DOHH2 (cell line): ENCODE measurements at regions not wholly inside any gene's neighbourhood (a gene's known extent, or its start where the extent isn't known, plus 50 kb on each side); places are given as distances from the start of the nearest gene placed in this dataset.

Source experiments
- H3F3A ChIP-seq: fragments of 200-600 bp; sonication (generic), shearing (Covaris generic); 2 replicates; pipeline ENCODE4 v1.6.0; 2016; ENCODE audit warnings: antibody characterized with exemption, mild to moderate bottlenecking; ENCODE audit not compliant: control insufficient read depth, insufficient read depth
- H3K27ac ChIP-seq: fragments of 200-600 bp; sonication (generic); 2 replicates; pipeline ENCODE4 v1.5.1; 2014; ENCODE audit warnings: low read depth, mild to moderate bottlenecking, low read length, moderate library complexity
- H3K27me3 ChIP-seq: fragments of 200-600 bp; sonication (generic); 2 replicates; pipeline ENCODE4 v1.6.1; 2014; ENCODE audit warnings: mild to moderate bottlenecking, low read length, mixed read lengths; ENCODE audit not compliant: control insufficient read depth
- H3K36me3 ChIP-seq: fragments of 200-600 bp; sonication (generic); 2 replicates; pipeline ENCODE4 v1.6.1; 2014; ENCODE audit warnings: mild to moderate bottlenecking, low read length, moderate library complexity, mixed read lengths; ENCODE audit not compliant: control insufficient read depth
- H3K4me1 ChIP-seq: fragments of 200-600 bp; sonication (generic); 2 replicates; pipeline ENCODE4 v1.6.1; 2014; ENCODE audit warnings: mild to moderate bottlenecking, low read length, mixed read lengths; ENCODE audit not compliant: control insufficient read depth
- H3K4me2 ChIP-seq: fragments of 200-600 bp; sonication (generic); 2 replicates; pipeline ENCODE4 v1.6.0; 2014; ENCODE audit warnings: mild to moderate bottlenecking, low read length, moderate library complexity
- H3K4me3 ChIP-seq: fragments of 200-600 bp; sonication (generic); 2 replicates; pipeline ENCODE4 v1.5.1; 2014; ENCODE audit warnings: mild to moderate bottlenecking, low read length, mixed read lengths
- H3K79me2 ChIP-seq: fragments of 200-600 bp; sonication (generic); 2 replicates; pipeline ENCODE4 v1.6.1; 2014; ENCODE audit warnings: mild to moderate bottlenecking, low read length, mixed read lengths; ENCODE audit not compliant: control insufficient read depth
- H3K9me2 ChIP-seq: fragments of 200-600 bp; sonication (generic); replicated peaks from 2 replicates; pipeline ENCODE4 v1.6.1; 2014; ENCODE audit warnings: mild to moderate bottlenecking, low read length, mixed read lengths; ENCODE audit not compliant: control insufficient read depth
- H3K9me3 ChIP-seq: fragments of 200-600 bp; sonication (generic); 2 replicates; pipeline ENCODE4 v1.6.1; 2014; ENCODE audit warnings: antibody characterized with exemption, low read length, mixed read lengths; ENCODE audit not compliant: control insufficient read depth, insufficient read depth
- H4K20me1 ChIP-seq: fragments of 200-600 bp; sonication (generic); 2 replicates; pipeline ENCODE4 v1.6.0; 2014; ENCODE audit warnings: low read depth, mild to moderate bottlenecking, antibody characterized with exemption, low read length, moderate library complexity; ENCODE audit not compliant: control insufficient read depth, insufficient read depth
- CTCF ChIP-seq: fragments of 200-600 bp; sonication (generic); IDR thresholded peaks from one replicate; pipeline ENCODE4 v1.5.1; 2014; ENCODE audit warnings: antibody characterized with exemption, mild to moderate bottlenecking, low read depth, low read length; ENCODE audit not compliant: poor library complexity, severe bottlenecking
- EZH2phosphoT487 ChIP-seq: fragments of 200-600 bp; sonication (generic); IDR thresholded peaks from 2 replicates; pipeline ENCODE4 v1.6.1; 2017; ENCODE audit warnings: borderline replicate concordance, mild to moderate bottlenecking, antibody characterized with exemption, low read length, moderate library complexity, mixed read lengths

DNA sequence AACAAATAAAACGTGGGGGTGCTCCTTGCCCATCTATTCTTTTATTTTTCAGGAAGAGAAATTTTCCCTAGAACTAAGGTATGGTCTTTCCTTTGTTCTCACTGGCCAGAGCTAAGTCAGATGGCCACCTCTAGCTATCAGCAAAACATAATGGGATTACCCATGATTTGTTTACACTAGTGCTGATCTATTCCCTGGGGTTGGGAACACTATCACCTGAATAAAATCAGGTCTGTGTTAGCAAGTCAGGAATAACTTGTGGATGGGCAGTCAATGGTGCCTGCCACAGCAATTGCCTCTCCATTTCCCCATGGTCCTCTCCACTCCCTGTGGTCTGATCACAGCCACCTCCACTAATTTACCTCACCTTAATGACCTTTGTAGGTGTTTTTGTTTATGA is 181.7 kb upstream of the CADPS start:
- TF ChIP-seq EZH2phosphoT487 (no peak), CTCF (no peak)
- Histone ChIP-seq H3K4me3 (no peak overlapping the region), H3F3A (no peaks in the 10 kb centered on the region), H4K20me1 (no peaks in the 10 kb centered on the region), H3K4me1 (no peaks in the 10 kb centered on the region), H3K27ac (no peak overlapping the region), H3K36me3 (no peaks in the 10 kb centered on the region), H3K27me3 (no peaks in the 10 kb centered on the region; the same call in 1 of the 2 replicates), H3K9me3 (no peaks in the 10 kb centered on the region), H3K79me2 (no peaks in the 10 kb centered on the region), H3K9me2 (no peaks in the 10 kb centered on the region), H3K4me2 (no peak overlapping the region)

DNA sequence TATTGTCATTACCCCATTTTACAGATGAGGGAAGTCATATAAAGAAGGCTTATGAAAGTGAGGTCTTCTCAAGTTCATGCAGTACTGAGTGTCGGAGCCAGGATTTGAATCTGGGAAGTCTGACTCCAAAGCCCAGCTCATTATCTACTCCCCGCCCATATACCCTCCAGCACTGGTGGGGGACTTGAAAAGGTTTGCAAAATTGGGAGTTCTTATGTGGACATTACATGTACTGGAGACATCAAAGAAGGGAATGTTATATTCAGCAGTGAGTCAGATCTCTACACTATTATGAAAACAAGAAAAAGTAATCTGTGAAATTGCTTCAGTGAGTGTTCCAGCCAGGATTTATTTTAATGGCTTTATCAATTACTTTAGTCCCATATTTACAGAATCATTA is 185.2 kb upstream of the CADPS start:
- TF ChIP-seq CTCF (no peak), EZH2phosphoT487 (no peak)
- Histone ChIP-seq H3K27ac (no peak overlapping the region), H3K9me3 (no peaks in the 10 kb centered on the region)

GRCh38 chr3:63061449-63061848 is 186.2 kb upstream of the CADPS start:
- no peaks in the 10 kb centered on the region for H3K9me2 ChIP-seq
- H3K36me3 ChIP-seq: no peaks in the 10 kb centered on the region
- no peaks in the 10 kb centered on the region for H3K9me3 ChIP-seq
- H3F3A ChIP-seq: no peaks in the 10 kb centered on the region
- H3K27ac ChIP-seq: no peak overlapping the region
- no peaks in the 10 kb centered on the region for H3K4me1 ChIP-seq
- H4K20me1 ChIP-seq: no peaks in the 10 kb centered on the region
- TF ChIP-seq EZH2phosphoT487 (no peak), CTCF (no peak)
- peaks cover 5% of the 10 kb centered on the region; the same call in 1 of the 2 replicates for H3K27me3 ChIP-seq
- no peak overlapping the region for H3K4me3 ChIP-seq
- no peak overlapping the region for H3K4me2 ChIP-seq
- no peaks in the 10 kb centered on the region for H3K79me2 ChIP-seq

More for the DNA sequence above, 185.2 kb upstream of the CADPS start:
- no peak overlapping the region for H3K4me3 ChIP-seq
- H3K79me2 ChIP-seq: no peaks in the 10 kb centered on the region
- no peak overlapping the region for H3K4me2 ChIP-seq
- H4K20me1 ChIP-seq: no peaks in the 10 kb centered on the region
- no peaks in the 10 kb centered on the region for H3K4me1 ChIP-seq
- no peaks in the 10 kb centered on the region for H3F3A ChIP-seq
- no peaks in the 10 kb centered on the region for H3K9me2 ChIP-seq
- H3K36me3 ChIP-seq: no peaks in the 10 kb centered on the region
- peaks cover 5% of the 10 kb centered on the region; the same call in 1 of the 2 replicates for H3K27me3 ChIP-seq
